ENCODE measurements at regions not wholly inside any gene's neighbourhood (a gene's known extent, or its start where the extent isn't known, plus 50 kb on each side); places are given as distances from the start of the nearest gene placed in this dataset.
"Not testable (repeated sequence)": the region's sequence is repeated elsewhere in the genome, so short reads cannot be mapped to it uniquely, and the experiment has no call there.

GRCh38 chr11:42840176-42840829, 471.5 kb upstream of the API5 start:
- DNase-seq (ENCODE audit: low spot score) = no peak
- intact Hi-C loops (cut with DNase I) = no loop called here

- intact Hi-C loops (cut with DNase I) = no loop called here
- no peak for DNase-seq (ENCODE audit: low spot score)
These were observed 470.9 kb upstream of the API5 start for GRCh38 chr11:42840860-42841259.

- intact Hi-C loops (cut with DNase I) = no loop called here
- DNase-seq (ENCODE audit: low spot score) = no peak
These were observed 470.2 kb upstream of the API5 start for GRCh38 chr11:42841556-42841955.

GRCh38 chr11:42849362-42849761, 462.4 kb upstream of the API5 start:
- DNase-seq (ENCODE audit: low spot score) = no peak
- intact Hi-C loops (cut with DNase I) = no loop called here

GRCh38 chr11:42857344-42857743, 454.5 kb upstream of the API5 start:
- DNase-seq (ENCODE audit: low spot score) = no peak
- intact Hi-C loops (cut with DNase I) = no loop called here

GRCh38 chr11:42870480-42870879, 441.3 kb upstream of the API5 start:
- intact Hi-C loops (cut with DNase I) = no loop called here
- DNase-seq (ENCODE audit: low spot score) = no peak

GRCh38 chr11:42873800-42874405, 437.9 kb upstream of the API5 start:
- intact Hi-C loops (cut with DNase I); DNase-seq (ENCODE audit: low spot score): not testable (repeated sequence)

GRCh38 chr11:42881335-42881734, 430.5 kb upstream of the API5 start:
- intact Hi-C loops (cut with DNase I); DNase-seq (ENCODE audit: low spot score): not testable (repeated sequence)

GRCh38 chr11:42890773-42891172, 421.0 kb upstream of the API5 start:
- DNase-seq (ENCODE audit: low spot score) = no peak
- intact Hi-C loops (cut with DNase I) = no loop called here

GRCh38 chr11:42901084-42901483, 410.7 kb upstream of the API5 start:
- intact Hi-C loops (cut with DNase I) = no loop called here
- no peak for DNase-seq (ENCODE audit: low spot score)

- no peak for DNase-seq (ENCODE audit: low spot score)
- intact Hi-C loops (cut with DNase I) = no loop called here
These were observed 405.6 kb upstream of the API5 start for GRCh38 chr11:42906226-42906625.

- intact Hi-C loops (cut with DNase I) = no loop called here
- no peak for DNase-seq (ENCODE audit: low spot score)
These were observed 398.1 kb upstream of the API5 start for GRCh38 chr11:42913731-42914130.

- no peak for DNase-seq (ENCODE audit: low spot score)
- intact Hi-C loops (cut with DNase I) = no loop called here
These were observed 388.1 kb upstream of the API5 start for GRCh38 chr11:42923651-42924050.

GRCh38 chr11:42925916-42926315, 385.9 kb upstream of the API5 start:
- intact Hi-C loops (cut with DNase I) = no loop called here
- no peak for DNase-seq (ENCODE audit: low spot score)

GRCh38 chr11:42947405-42947804, 364.4 kb upstream of the API5 start:
- intact Hi-C loops (cut with DNase I) = no loop called here
- DNase-seq (ENCODE audit: low spot score) = no peak

GRCh38 chr11:42949738-42950376, 361.9 kb upstream of the API5 start:
- DNase-seq (ENCODE audit: low spot score); intact Hi-C loops (cut with DNase I): not testable (repeated sequence)

GRCh38 chr11:42951266-42951665, 360.5 kb upstream of the API5 start:
- intact Hi-C loops (cut with DNase I) = no loop called here
- DNase-seq (ENCODE audit: low spot score) = no peak

- intact Hi-C loops (cut with DNase I) = no loop called here
- no peak for DNase-seq (ENCODE audit: low spot score)
These were observed 354.0 kb upstream of the API5 start for GRCh38 chr11:42957831-42958230.

GRCh38 chr11:42958635-42959034, 353.2 kb upstream of the API5 start:
- DNase-seq (ENCODE audit: low spot score) = no peak
- intact Hi-C loops (cut with DNase I) = no loop called here

- no peak for DNase-seq (ENCODE audit: low spot score)
- intact Hi-C loops (cut with DNase I) = no loop called here
These were observed 351.2 kb upstream of the API5 start for GRCh38 chr11:42960521-42961088.

- DNase-seq (ENCODE audit: low spot score) = no peak
- intact Hi-C loops (cut with DNase I) = no loop called here
These were observed 344.1 kb upstream of the API5 start for GRCh38 chr11:42967653-42968052.
